SU-DHL-6 (cell line): ENCODE measurements at regions not wholly inside any gene's neighbourhood (a gene's known extent, or its start where the extent isn't known, plus 50 kb on each side); places are given as distances from the start of the nearest gene placed in this dataset.

Source experiments
- H2AFZ ChIP-seq: fragments of 200-600 bp; sonication (generic); 2 replicates; pipeline ENCODE4 v1.6.1; 2014; ENCODE audit warnings: low read depth, mild to moderate bottlenecking, moderate library complexity, mixed read lengths, antibody characterized with exemption, low read length; ENCODE audit not compliant: severe bottlenecking
- H3F3A ChIP-seq: fragments of 200-600 bp; shearing (Covaris generic); 2 replicates; pipeline ENCODE4 v1.6.0; 2016; ENCODE audit warnings: antibody characterized with exemption, mild to moderate bottlenecking; ENCODE audit not compliant: insufficient read depth
- H3K27ac ChIP-seq: fragments of 200-600 bp; sonication (generic); 2 replicates; pipeline ENCODE4 v1.5.1; 2016; ENCODE audit warnings: low read depth, mild to moderate bottlenecking, low read length, moderate library complexity, mixed read lengths
- H3K27me3 ChIP-seq: fragments of 200-600 bp; sonication (generic), shearing (Covaris generic); 2 replicates; pipeline ENCODE4 v1.6.0; 2014; ENCODE audit warnings: mild to moderate bottlenecking, low read length
- H3K36me3 ChIP-seq: fragments of 200-600 bp; sonication (generic); 2 replicates; pipeline ENCODE4 v1.6.1; 2014; ENCODE audit warnings: mild to moderate bottlenecking, low read length, mixed read lengths
- H3K4me2 ChIP-seq: fragments of 300-600, 200-600 bp; shearing (Covaris generic), sonication (generic); 2 replicates; pipeline ENCODE4 v1.6.0; 2014; ENCODE audit warnings: low read length, low read depth, mild to moderate bottlenecking; ENCODE audit not compliant: poor library complexity, severe bottlenecking
- H3K4me3 ChIP-seq: fragments of 200-600 bp; sonication (generic); 2 replicates; pipeline ENCODE4 v1.5.1; 2014; ENCODE audit warnings: antibody characterized with exemption, low read length, mild to moderate bottlenecking, mixed read lengths; ENCODE audit not compliant: insufficient read depth, poor library complexity, severe bottlenecking
- H3K79me2 ChIP-seq: fragments of 200-600 bp; sonication (generic); 2 replicates; pipeline ENCODE4 v1.6.1; 2014; ENCODE audit warnings: mild to moderate bottlenecking, low read length, moderate library complexity; ENCODE audit not compliant: insufficient read depth
- H3K9ac ChIP-seq: fragments of 200-600 bp; sonication (generic); 2 replicates; pipeline ENCODE4 v1.7.0; 2014; ENCODE audit warnings: mild to moderate bottlenecking, low read length
- H3K9me2 ChIP-seq: fragments of 200-600 bp; sonication (generic); replicated peaks from 2 replicates; pipeline ENCODE4 v1.6.1; 2014; ENCODE audit warnings: low read length; ENCODE audit not compliant: insufficient read depth
- H3K9me3 ChIP-seq: fragments of 200-600 bp; sonication (generic); 2 replicates; pipeline ENCODE4 v1.6.1; 2014; ENCODE audit warnings: low read length, mixed read lengths; ENCODE audit not compliant: insufficient read depth
- H4K20me1 ChIP-seq: fragments of 200-600 bp; sonication (generic); 2 replicates; pipeline ENCODE4 v1.6.1; 2014; ENCODE audit warnings: low read depth, mild to moderate bottlenecking, antibody characterized with exemption, low read length, moderate library complexity, mixed read lengths
- EZH2phosphoT487 ChIP-seq: fragments of 200-600 bp; sonication (generic), shearing (Covaris generic); conservative IDR thresholded peaks from 2 replicates; pipeline ENCODE4 v1.6.1; 2018; ENCODE audit warnings: mild to moderate bottlenecking, antibody characterized with exemption, low read length, moderate library complexity, mixed read lengths
- TF ChIP-seq, protein P1 (sequence below): fragments of 200-600 bp; sonication (generic); IDR thresholded peaks from one replicate; pipeline ENCODE4 v1.5.1; 2017; ENCODE audit warnings: antibody characterized with exemption, mild to moderate bottlenecking, low read length, moderate library complexity; ENCODE audit not compliant: insufficient read depth, poor library complexity, severe bottlenecking

DNA sequence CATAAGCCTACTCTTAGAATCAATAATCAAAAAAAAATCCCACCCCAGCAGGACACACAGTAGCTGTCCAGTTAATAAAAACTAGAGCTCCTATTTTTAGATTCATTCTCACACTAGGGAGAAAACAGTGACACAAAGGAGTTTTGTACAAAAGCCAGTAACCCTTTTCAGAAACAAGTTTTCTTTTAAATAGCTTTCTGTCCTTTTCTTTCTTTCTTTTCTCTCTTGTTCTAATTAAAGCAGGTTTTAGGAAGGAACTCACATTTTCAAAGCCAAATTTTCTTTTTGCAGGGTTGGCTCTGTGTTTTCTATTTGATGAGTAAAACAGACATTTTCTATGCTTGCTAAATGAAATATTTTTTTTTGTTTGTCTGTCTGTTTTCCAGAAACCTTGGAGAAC lies 1390.7 kb downstream of the FAM181B start:
- H3K79me2 ChIP-seq: no peaks in the 10 kb centered on the region
- H3K4me3 ChIP-seq: no peak overlapping the region
- no peaks in the 10 kb centered on the region for H3K36me3 ChIP-seq
- H4K20me1 ChIP-seq: no peaks in the 10 kb centered on the region
- TF ChIP-seq EZH2phosphoT487: no peak
- TF ChIP-seq, protein P1, sequence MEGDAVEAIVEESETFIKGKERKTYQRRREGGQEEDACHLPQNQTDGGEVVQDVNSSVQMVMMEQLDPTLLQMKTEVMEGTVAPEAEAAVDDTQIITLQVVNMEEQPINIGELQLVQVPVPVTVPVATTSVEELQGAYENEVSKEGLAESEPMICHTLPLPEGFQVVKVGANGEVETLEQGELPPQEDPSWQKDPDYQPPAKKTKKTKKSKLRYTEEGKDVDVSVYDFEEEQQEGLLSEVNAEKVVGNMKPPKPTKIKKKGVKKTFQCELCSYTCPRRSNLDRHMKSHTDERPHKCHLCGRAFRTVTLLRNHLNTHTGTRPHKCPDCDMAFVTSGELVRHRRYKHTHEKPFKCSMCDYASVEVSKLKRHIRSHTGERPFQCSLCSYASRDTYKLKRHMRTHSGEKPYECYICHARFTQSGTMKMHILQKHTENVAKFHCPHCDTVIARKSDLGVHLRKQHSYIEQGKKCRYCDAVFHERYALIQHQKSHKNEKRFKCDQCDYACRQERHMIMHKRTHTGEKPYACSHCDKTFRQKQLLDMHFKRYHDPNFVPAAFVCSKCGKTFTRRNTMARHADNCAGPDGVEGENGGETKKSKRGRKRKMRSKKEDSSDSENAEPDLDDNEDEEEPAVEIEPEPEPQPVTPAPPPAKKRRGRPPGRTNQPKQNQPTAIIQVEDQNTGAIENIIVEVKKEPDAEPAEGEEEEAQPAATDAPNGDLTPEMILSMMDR: no peak
- H3K9me3 ChIP-seq: no peaks in the 10 kb centered on the region
- H3F3A ChIP-seq: no peaks in the 10 kb centered on the region
- H3K9ac ChIP-seq: no peak overlapping the region
- no peak overlapping the region for H3K27ac ChIP-seq
- no peak overlapping the region for H2AFZ ChIP-seq
- H3K9me2 ChIP-seq: no peaks in the 10 kb centered on the region
- no peaks in the 10 kb centered on the region for H3K27me3 ChIP-seq
- H3K4me2 ChIP-seq: no peak overlapping the region

DNA sequence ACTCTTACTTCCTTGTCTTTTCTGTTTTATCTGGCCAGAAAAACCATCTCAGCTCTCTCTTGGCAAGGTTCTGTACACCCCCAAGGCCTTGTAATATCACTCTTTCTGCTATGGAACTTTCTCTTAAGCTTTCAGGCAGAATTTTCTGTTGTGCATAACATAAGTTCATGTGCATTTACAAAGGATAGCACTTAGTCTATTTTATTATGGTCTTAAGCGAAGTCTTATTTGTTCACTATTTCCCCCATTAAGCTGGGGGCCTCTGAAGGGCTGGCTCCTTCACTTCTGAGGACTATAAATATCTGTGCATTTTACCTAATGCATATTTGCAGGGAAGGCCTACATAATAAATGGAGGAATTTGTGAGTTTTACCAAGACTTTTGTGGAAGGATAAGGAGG lies 1393.4 kb downstream of the FAM181B start:
- no peaks in the 10 kb centered on the region for H3K79me2 ChIP-seq
- no peaks in the 10 kb centered on the region for H4K20me1 ChIP-seq
- no peak overlapping the region for H3K27ac ChIP-seq
- no peaks in the 10 kb centered on the region for H3K9me2 ChIP-seq
- TF ChIP-seq EZH2phosphoT487: no peak
- TF ChIP-seq, protein P1: no peak
- H3K27me3 ChIP-seq: no peaks in the 10 kb centered on the region
- no peak overlapping the region for H3K4me2 ChIP-seq
- no peak overlapping the region for H3K9ac ChIP-seq
- H2AFZ ChIP-seq: no peak overlapping the region
- H3K4me3 ChIP-seq: no peak overlapping the region
- no peaks in the 10 kb centered on the region for H3K36me3 ChIP-seq
- no peaks in the 10 kb centered on the region for H3F3A ChIP-seq
- no peaks in the 10 kb centered on the region for H3K9me3 ChIP-seq

DNA sequence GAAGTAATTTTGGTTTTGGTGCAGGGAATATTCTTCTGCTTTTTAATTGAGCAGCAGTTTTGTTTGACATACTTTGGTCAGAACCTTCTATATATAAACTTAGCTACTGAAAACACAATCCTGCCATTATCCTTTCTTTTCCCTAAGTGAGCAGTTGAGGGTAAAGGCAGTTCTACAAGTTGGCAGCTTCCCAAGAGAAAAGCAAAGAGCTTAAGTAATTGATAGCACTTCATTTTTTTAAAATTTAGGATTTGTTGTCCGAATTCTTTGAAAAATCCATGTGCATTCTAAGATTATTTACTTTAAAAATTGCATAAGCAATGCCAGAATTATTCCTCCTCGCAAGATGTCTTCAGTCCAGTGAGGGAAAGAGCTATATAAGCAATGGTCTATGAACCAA lies 1394.1 kb downstream of the FAM181B start:
- Histone ChIP-seq H3K4me2 (no peak overlapping the region), H3K9me2 (no peaks in the 10 kb centered on the region), H3K4me3 (no peak overlapping the region), H3K9ac (no peak overlapping the region), H3F3A (no peaks in the 10 kb centered on the region), H3K79me2 (no peaks in the 10 kb centered on the region), H3K9me3 (no peaks in the 10 kb centered on the region), H4K20me1 (no peaks in the 10 kb centered on the region), H3K27me3 (no peaks in the 10 kb centered on the region), H3K27ac (no peak overlapping the region), H3K36me3 (no peaks in the 10 kb centered on the region), H2AFZ (no peak overlapping the region)
- TF ChIP-seq, protein P1: no peak
- TF ChIP-seq EZH2phosphoT487: no peak

DNA sequence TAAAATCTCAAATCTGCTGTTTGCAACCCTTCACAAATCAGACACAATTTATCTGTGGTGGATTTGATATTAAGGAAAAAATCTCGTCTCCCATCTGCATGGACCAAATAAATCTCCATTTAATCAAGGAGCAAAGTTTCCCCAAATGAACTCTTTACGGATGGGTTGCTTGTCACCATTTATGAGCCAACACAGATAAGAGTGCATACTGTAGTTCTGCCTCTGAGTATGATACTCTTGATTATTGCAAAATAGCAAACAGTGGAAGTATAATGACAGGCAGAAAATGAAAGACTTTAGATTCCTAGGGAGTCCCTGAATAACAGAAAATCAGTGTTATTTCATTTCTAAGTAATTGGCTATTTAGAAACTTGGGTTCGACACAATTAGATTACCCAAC lies 1395.9 kb downstream of the FAM181B start:
- no peak overlapping the region for H3K9ac ChIP-seq
- no peaks in the 10 kb centered on the region for H3K9me2 ChIP-seq
- H3K4me2 ChIP-seq: no peak overlapping the region
- H3K9me3 ChIP-seq: no peaks in the 10 kb centered on the region
- no peak overlapping the region for H3K4me3 ChIP-seq
- no peaks in the 10 kb centered on the region for H3F3A ChIP-seq
- H3K27me3 ChIP-seq: no peaks in the 10 kb centered on the region
- H3K36me3 ChIP-seq: no peaks in the 10 kb centered on the region
- H4K20me1 ChIP-seq: no peaks in the 10 kb centered on the region
- no peak overlapping the region for H3K27ac ChIP-seq
- TF ChIP-seq, protein P1: no peak
- TF ChIP-seq EZH2phosphoT487: no peak
- H2AFZ ChIP-seq: no peak overlapping the region
- H3K79me2 ChIP-seq: no peaks in the 10 kb centered on the region
